ENCODE measurements at regions not wholly inside any gene's neighbourhood (a gene's known extent, or its start where the extent isn't known, plus 50 kb on each side); places are given as distances from the start of the nearest gene placed in this dataset.
"Not testable (repeated sequence)": the region's sequence is repeated elsewhere in the genome, so short reads cannot be mapped to it uniquely, and the experiment has no call there.

GRCh38 chr1:29592261-29592615 lies 355.9 kb downstream of the PTPRU start:
- TF ChIP-seq CTCF (IDR thresholded peaks at IDR 0.05), result no peak
- ATAC-seq, result no peak
- Histone ChIP-seq H3K9me3 (no peaks in the 10 kb centered on the region), H3K27me3 (peaks cover 65% of the 10 kb centered on the region), H3K36me3 (no peaks in the 10 kb centered on the region), H3K27ac (no peak overlapping the region), H3K4me3 (no peak overlapping the region), H3K4me1 (no peaks in the 10 kb centered on the region)
- WGBS, 2 donors (ENCODE audit: low coverage in 1 of 2), result 55 to 90% methylated on average over 3 to 4 of the region's 6 CpGs

GRCh38 chr1:29591601-29592260 lies 355.4 kb downstream of the PTPRU start:
- WGBS, 2 donors (ENCODE audit: low coverage in 1 of 2), result 46 to 66% methylated on average over 3 to 9 of the region's 13 CpGs
- H3K4me3 ChIP-seq, result no peak overlapping the region

GRCh38 chr1:29590583-29591565 lies 354.6 kb downstream of the PTPRU start:
- Histone ChIP-seq H3K4me1 (no peaks in the 10 kb centered on the region), H3K27me3 (peaks cover 70% of the 10 kb centered on the region), H3K27ac (no peak overlapping the region), H3K4me3 (no peak overlapping the region), H3K9me3 (peaks cover 0 to 8% (median 0%) of the 10 kb centered on the region in 3 donors), H3K36me3 (no peaks in the 10 kb centered on the region)
- TF ChIP-seq CTCF (IDR thresholded peaks at IDR 0.05) (no peak), POLR2AphosphoS5 (IDR thresholded peaks at IDR 0.05) (no peak), EP300 (IDR thresholded peaks at IDR 0.05) (no peak), POLR2A (IDR thresholded peaks at IDR 0.05) (no peak)
- ATAC-seq, result no peak
- WGBS, 2 donors (ENCODE audit: low coverage in 1 of 2), result 58 to 62% methylated on average over 7 to 9 of the region's 10 CpGs

More at GRCh38 chr1:29591601-29592260, 355.4 kb downstream of the PTPRU start:
- no peaks in the 10 kb centered on the region for H3K36me3 ChIP-seq
- peaks cover 0 to 4% (median 0%) of the 10 kb centered on the region in 3 donors for H3K9me3 ChIP-seq
- no peak for ATAC-seq
- H3K27me3 ChIP-seq, result peaks cover 67% of the 10 kb centered on the region
- TF ChIP-seq EP300 (IDR thresholded peaks at IDR 0.05) (no peak), CTCF (IDR thresholded peaks at IDR 0.05) (no peak), POLR2AphosphoS5 (IDR thresholded peaks at IDR 0.05) (no peak), POLR2A (IDR thresholded peaks at IDR 0.05) (no peak)
- H3K27ac ChIP-seq, result no peak overlapping the region
- H3K4me1 ChIP-seq, result no peaks in the 10 kb centered on the region

DNA sequence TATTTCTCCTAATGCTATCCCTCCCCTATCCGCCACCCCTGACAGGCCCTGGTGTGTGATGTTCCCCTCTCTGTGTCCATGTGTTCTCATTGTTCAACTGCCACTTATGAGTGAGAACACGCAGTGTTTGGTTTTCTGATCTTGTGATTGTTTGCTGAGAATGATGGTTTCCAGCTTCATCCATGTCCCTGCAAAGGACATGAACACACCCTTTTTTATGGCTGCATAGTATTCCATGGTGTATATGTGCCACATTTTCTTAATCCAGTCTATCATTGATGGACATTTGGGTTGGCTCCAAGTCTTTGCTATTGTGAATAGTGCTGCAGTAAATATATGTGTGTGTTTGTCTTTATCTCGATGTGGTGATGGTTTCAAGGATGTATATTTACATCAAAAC lies 353.4 kb downstream of the PTPRU start:
- ATAC-seq, H3K27ac ChIP-seq, H3K36me3 ChIP-seq, H3K4me3 ChIP-seq, H3K4me1 ChIP-seq, H3K9me3 ChIP-seq: not testable (repeated sequence)
- WGBS, 2 donors (ENCODE audit: low coverage in 1 of 2), result 93 to 94% methylated on average over 2 to 3 of the region's 3 CpGs
- peaks cover 80% of the 10 kb centered on the region for H3K27me3 ChIP-seq

DNA sequence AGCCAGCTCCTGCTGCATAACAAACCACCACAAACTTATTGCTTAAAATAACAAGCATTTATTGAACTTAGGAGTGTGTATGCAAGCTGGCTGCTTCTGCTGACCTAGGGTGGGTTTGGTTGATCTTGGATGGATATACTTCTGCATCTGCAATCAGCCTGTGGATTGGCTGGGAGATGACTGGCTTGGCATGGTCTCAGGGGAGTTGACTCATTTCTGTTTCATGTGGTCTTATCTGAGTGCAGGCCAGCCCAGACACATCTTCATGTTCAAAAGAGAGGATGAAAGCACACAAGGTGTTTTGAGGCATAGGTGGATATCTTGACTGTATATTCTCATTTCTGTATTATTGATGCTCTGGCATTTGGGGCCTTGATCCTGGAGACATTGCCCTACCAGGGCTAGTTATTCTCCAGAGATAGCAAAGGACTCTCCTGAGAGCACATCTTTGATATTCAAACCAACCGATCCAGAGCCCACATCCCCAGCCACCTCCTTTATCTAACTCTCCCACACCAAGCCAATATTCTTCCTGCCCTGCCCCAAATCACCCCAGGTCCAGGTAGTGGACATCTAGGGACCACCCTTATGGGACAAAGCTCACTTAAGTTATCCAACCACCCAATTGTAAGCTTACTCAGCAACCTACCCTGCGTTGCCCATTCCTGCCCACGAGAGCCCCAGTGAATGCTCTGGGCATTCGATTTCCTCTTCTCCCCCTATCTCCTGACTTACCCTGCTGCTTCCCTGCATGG lies 350.8 kb downstream of the PTPRU start:
- TF ChIP-seq EP300 (IDR thresholded peaks at IDR 0.05), result no peak
- TF ChIP-seq POLR2A (IDR thresholded peaks at IDR 0.05), result no peak
- TF ChIP-seq CTCF (IDR thresholded peaks at IDR 0.05), result no peak
- TF ChIP-seq POLR2AphosphoS5 (IDR thresholded peaks at IDR 0.05), result no peak
- Histone ChIP-seq H3K9me3 (peaks cover 0 to 8% (median 0%) of the 10 kb centered on the region in 3 donors), H3K36me3 (no peaks in the 10 kb centered on the region), H3K27ac (no peak overlapping the region), H3K4me1 (no peaks in the 10 kb centered on the region), H3K4me3 (no peak overlapping the region), H3K27me3 (peaks cover 72% of the 10 kb centered on the region)
- WGBS, 2 donors (ENCODE audit: low coverage in 1 of 2), result 58 to 64% methylated on average over 3 of the region's 4 CpGs
- ATAC-seq, result no peak
